H9 (cell line): ENCODE measurements at regions not wholly inside any gene's neighbourhood (a gene's known extent, or its start where the extent isn't known, plus 50 kb on each side); places are given as distances from the start of the nearest gene placed in this dataset.

Source experiments
- DNase-seq: peaks from one replicate; pipeline ENCODE4 v3.0.0-alpha.2; 2017
- H2AFZ ChIP-seq: one replicate; pipeline ENCODE4 v1.6.1; 2013; ENCODE audit warnings: mild to moderate bottlenecking, low read length, control low read depth, moderate library complexity
- H2AK5ac ChIP-seq: 2 replicates; pipeline ENCODE4 v1.6.1; 2013; ENCODE audit warnings: low read length, control low read depth, mixed read lengths; ENCODE audit not compliant: insufficient read length
- H2BK120ac ChIP-seq: one replicate; pipeline ENCODE4 v1.6.1; 2013; ENCODE audit warnings: low read depth, mild to moderate bottlenecking, low read length, control low read depth, inconsistent platforms; ENCODE audit not compliant: poor library complexity, severe bottlenecking
- H2BK12ac ChIP-seq: 2 replicates; pipeline ENCODE4 v1.6.1; 2013; ENCODE audit warnings: low read length, control low read depth, mixed read lengths, low read depth; ENCODE audit not compliant: insufficient read length
- H2BK15ac ChIP-seq: 2 replicates; pipeline ENCODE4 v1.6.1; 2013; ENCODE audit warnings: low read depth, low read length, control low read depth
- H2BK20ac ChIP-seq: one replicate; pipeline ENCODE4 v1.6.1; 2013; ENCODE audit warnings: low read depth, mild to moderate bottlenecking, low read length, control low read depth, inconsistent platforms; ENCODE audit not compliant: poor library complexity, severe bottlenecking
- H2BK5ac ChIP-seq: 2 replicates; pipeline ENCODE4 v1.6.1; 2013; ENCODE audit warnings: low read length, control low read depth, mixed read lengths; ENCODE audit not compliant: insufficient read length
- H3K14ac ChIP-seq: 2 replicates; pipeline ENCODE4 v1.6.1; 2013; ENCODE audit warnings: low read length, control low read depth; ENCODE audit not compliant: insufficient read depth
- H3K18ac ChIP-seq: 2 replicates; pipeline ENCODE4 v1.6.1; 2013; ENCODE audit warnings: low read depth, mild to moderate bottlenecking, mixed read lengths, low read length, control low read depth; ENCODE audit not compliant: insufficient read length
- H3K23ac ChIP-seq: 2 replicates; pipeline ENCODE4 v1.6.1; 2013; ENCODE audit warnings: low read length, control low read depth, mixed read lengths, low read depth; ENCODE audit not compliant: insufficient read length
- H3K23me2 ChIP-seq: 2 replicates; pipeline ENCODE4 v1.6.1; 2013; ENCODE audit warnings: low read depth, mild to moderate bottlenecking, mixed read lengths, low read length, control low read depth; ENCODE audit not compliant: insufficient read length, poor library complexity, severe bottlenecking
- H3K27ac ChIP-seq: 2 replicates; pipeline ENCODE4 v1.5.1; 2013; ENCODE audit warnings: low read length, control low read depth, mixed read lengths, low read depth; ENCODE audit not compliant: insufficient read length
- H3K27me3 ChIP-seq: 2 replicates; pipeline ENCODE4 v1.6.1; 2013; ENCODE audit warnings: low read length, control low read depth, inconsistent platforms; ENCODE audit not compliant: insufficient read depth
- H3K4ac ChIP-seq: 2 replicates; pipeline ENCODE4 v1.6.1; 2013; ENCODE audit warnings: low read depth, mild to moderate bottlenecking, control low read depth, inconsistent platforms, low read length, moderate library complexity
- H3K4me1 ChIP-seq: 2 replicates; pipeline ENCODE4 v1.6.1; 2013; ENCODE audit warnings: low read length, control low read depth, inconsistent platforms; ENCODE audit not compliant: insufficient read depth
- H3K4me2 ChIP-seq: 2 replicates; pipeline ENCODE4 v1.6.1; 2013; ENCODE audit warnings: low read length, control low read depth, mixed read lengths; ENCODE audit not compliant: insufficient read length, insufficient read depth
- H3K56ac ChIP-seq: 2 replicates; pipeline ENCODE4 v1.6.1; 2013; ENCODE audit warnings: low read depth, mild to moderate bottlenecking, mixed read lengths, low read length, control low read depth; ENCODE audit not compliant: insufficient read length
- H3K79me1 ChIP-seq: 2 replicates; pipeline ENCODE4 v1.6.1; 2013; ENCODE audit warnings: low read depth, mild to moderate bottlenecking, moderate library complexity, low read length, control low read depth, inconsistent platforms; ENCODE audit not compliant: insufficient read depth, poor library complexity, severe bottlenecking
- H3K79me2 ChIP-seq: 2 replicates; pipeline ENCODE4 v1.6.1; 2013; ENCODE audit warnings: low read length, control low read depth, inconsistent platforms; ENCODE audit not compliant: insufficient read depth
- H3K9ac ChIP-seq: 2 replicates; pipeline ENCODE4 v1.6.1; 2013; ENCODE audit warnings: low read length, control low read depth, mixed read lengths; ENCODE audit not compliant: insufficient read length; ENCODE audit errors: extremely low read depth
- H3K9me3 ChIP-seq: one replicate; pipeline ENCODE4 v1.6.1; 2013; ENCODE audit warnings: low read depth, low read length, inconsistent platforms; ENCODE audit not compliant: control insufficient read depth
- H3T11ph ChIP-seq: one replicate; pipeline ENCODE4 v1.6.1; 2013; ENCODE audit warnings: mild to moderate bottlenecking, low read length, control low read depth, inconsistent platforms
- H4K20me1 ChIP-seq: one replicate; pipeline ENCODE4 v1.6.1; 2013; ENCODE audit not compliant: control insufficient read depth, insufficient read length, insufficient read depth
- H4K5ac ChIP-seq: 2 replicates; pipeline ENCODE4 v1.6.1; 2013; ENCODE audit warnings: low read depth, mild to moderate bottlenecking, mixed read lengths, low read length, control low read depth; ENCODE audit not compliant: insufficient read length
- H4K8ac ChIP-seq: replicated peaks from 2 replicates; pipeline ENCODE4 v1.6.1; 2013; ENCODE audit warnings: low read length, control low read depth, mixed read lengths, low read depth; ENCODE audit not compliant: insufficient read length
- H4K91ac ChIP-seq: 2 replicates; pipeline ENCODE4 v1.6.1; 2013; ENCODE audit warnings: low read depth, mild to moderate bottlenecking, moderate library complexity, mixed read lengths, low read length, control low read depth; ENCODE audit not compliant: insufficient read length
- H3K27ac Mint-ChIP-seq, 3 experiments: 2 replicates in 2 of 3; 3 replicates in 1 of 3; pipeline ENCODE4 v1.8.0; 2020 to 2021; ENCODE audit warnings: mixed read lengths in 3 of 3, mild to moderate bottlenecking in 1 of 3, moderate library complexity in 1 of 3
- H3K27me3 Mint-ChIP-seq: 2 replicates; pipeline ENCODE4 v1.8.0; 2021; ENCODE audit warnings: low read depth, mild to moderate bottlenecking, moderate library complexity, mixed read lengths
- H3K36me3 Mint-ChIP-seq, 3 experiments: 2 replicates in 2 of 3; 3 replicates in 1 of 3; pipeline ENCODE4 v1.8.0; 2020 to 2021; ENCODE audit warnings: low read depth in 3 of 3, mixed read lengths in 3 of 3; ENCODE audit not compliant: insufficient read depth in 1 of 3
- H3K4me1 Mint-ChIP-seq, 2 experiments: 2 replicates each; pipeline ENCODE4 v1.8.0; 2020; ENCODE audit warnings: mixed read lengths in 2 of 2
- H3K4me3 Mint-ChIP-seq, 2 experiments: 2 replicates in 1 of 2; 3 replicates in 1 of 2; pipeline ENCODE4 v1.8.0; 2020 to 2021; ENCODE audit warnings: mild to moderate bottlenecking in 2 of 2, mixed read lengths in 2 of 2, moderate library complexity in 1 of 2
- H3K9me3 Mint-ChIP-seq, 2 experiments: 2 replicates in 1 of 2; 3 replicates in 1 of 2; pipeline ENCODE4 v1.8.0; 2020; ENCODE audit warnings: mild to moderate bottlenecking in 2 of 2, mixed read lengths in 2 of 2, moderate library complexity in 1 of 2
- WGBS: extraction: QIAGEN DNeasy Blood & Tissue Kit; methylation state at CpG from one replicate; pipeline ENCODE4 v1.1.7; 2013; ENCODE audit warnings: missing lambda C conversion rate, low lambda C conversion rate, mixed read lengths; ENCODE audit not compliant: insufficient read length; ENCODE audit errors: extremely low coverage; 5-methylcytosine and 5-hydroxymethylcytosine counted together
- TF ChIP-seq, protein P1 (sequence below): fragments of 200-600 bp; sonication (generic); conservative IDR thresholded peaks from 3 replicates; pipeline ENCODE4 v1.8.0; 2021; ENCODE audit warnings: antibody characterized with exemption, mild to moderate bottlenecking

DNA sequence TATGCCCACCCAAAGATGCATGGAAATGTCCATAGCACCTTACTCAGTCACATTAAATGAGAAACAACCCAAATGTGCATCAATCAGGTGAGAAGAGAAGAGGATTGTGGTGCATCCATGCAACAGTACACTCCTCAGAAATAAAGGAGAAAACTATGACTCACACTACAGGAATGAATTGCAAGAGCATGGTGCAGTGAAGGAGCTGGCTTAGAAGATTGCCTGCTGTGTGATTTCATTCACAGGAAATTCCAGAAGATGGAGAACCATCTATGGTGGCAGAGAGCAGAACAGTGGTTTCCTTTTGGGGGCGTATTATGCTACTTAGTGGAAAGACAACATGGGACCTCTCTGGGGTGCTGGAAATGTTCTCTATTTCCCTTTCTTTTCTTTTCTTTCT lies 278.6 kb upstream of the AJAP1 start:
- Histone ChIP-seq H3K9ac (no peak overlapping the region), H3K79me2 (no peaks in the 10 kb centered on the region), H4K5ac (no peak overlapping the region), H4K91ac (no peak overlapping the region), H3K27ac (no peak overlapping the region), H4K20me1 (no peaks in the 10 kb centered on the region), H2BK20ac (no peak overlapping the region), H3K4ac (no peak overlapping the region), H2BK12ac (no peak overlapping the region), H3K4me2 (no peak overlapping the region), H3K9me3 (no peaks in the 10 kb centered on the region), H2BK5ac (no peak overlapping the region), H2AFZ (no peak overlapping the region), H2BK15ac (no peak overlapping the region), H3K23ac (no peak overlapping the region), H3K14ac (no peak overlapping the region), H2AK5ac (no peak overlapping the region), H3K56ac (no peak overlapping the region), H4K8ac (no peak overlapping the region), H2BK120ac (no peak overlapping the region), H3K79me1 (no peaks in the 10 kb centered on the region), H3K23me2 (no peaks in the 10 kb centered on the region), H3K18ac (no peak overlapping the region), H3T11ph (no peak overlapping the region), H3K4me1 (no peaks in the 10 kb centered on the region), H3K27me3 (no peaks in the 10 kb centered on the region)
- Mint-ChIP-seq H3K4me3 (no peak overlapping the region), H3K27me3 (no peaks in the 10 kb centered on the region; the same call in 1 of the 2 replicates), H3K4me1 (peaks cover 0 to 8% of the 10 kb centered on the region in 2 experiments; a peak in 2 of 4 replicates), H3K9me3 (peaks cover 14 to 23% of the 10 kb centered on the region in 2 experiments), H3K27ac (no peak overlapping the region), H3K36me3 (peaks cover 0 to 5% (median 2%) of the 10 kb centered on the region in 3 experiments; a peak in 6 of 7 replicates)
- TF ChIP-seq, protein P1, sequence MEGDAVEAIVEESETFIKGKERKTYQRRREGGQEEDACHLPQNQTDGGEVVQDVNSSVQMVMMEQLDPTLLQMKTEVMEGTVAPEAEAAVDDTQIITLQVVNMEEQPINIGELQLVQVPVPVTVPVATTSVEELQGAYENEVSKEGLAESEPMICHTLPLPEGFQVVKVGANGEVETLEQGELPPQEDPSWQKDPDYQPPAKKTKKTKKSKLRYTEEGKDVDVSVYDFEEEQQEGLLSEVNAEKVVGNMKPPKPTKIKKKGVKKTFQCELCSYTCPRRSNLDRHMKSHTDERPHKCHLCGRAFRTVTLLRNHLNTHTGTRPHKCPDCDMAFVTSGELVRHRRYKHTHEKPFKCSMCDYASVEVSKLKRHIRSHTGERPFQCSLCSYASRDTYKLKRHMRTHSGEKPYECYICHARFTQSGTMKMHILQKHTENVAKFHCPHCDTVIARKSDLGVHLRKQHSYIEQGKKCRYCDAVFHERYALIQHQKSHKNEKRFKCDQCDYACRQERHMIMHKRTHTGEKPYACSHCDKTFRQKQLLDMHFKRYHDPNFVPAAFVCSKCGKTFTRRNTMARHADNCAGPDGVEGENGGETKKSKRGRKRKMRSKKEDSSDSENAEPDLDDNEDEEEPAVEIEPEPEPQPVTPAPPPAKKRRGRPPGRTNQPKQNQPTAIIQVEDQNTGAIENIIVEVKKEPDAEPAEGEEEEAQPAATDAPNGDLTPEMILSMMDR = no peak
- DNase-seq = no peak
- no CpG with 5 or more reads among the region's 1 CpG for WGBS
